ENCODE measurements at regions not wholly inside any gene's neighbourhood (a gene's known extent, or its start where the extent isn't known, plus 50 kb on each side); places are given as distances from the start of the nearest gene placed in this dataset.
"Not testable (repeated sequence)": the region's sequence is repeated elsewhere in the genome, so short reads cannot be mapped to it uniquely, and the experiment has no call there.

DNA sequence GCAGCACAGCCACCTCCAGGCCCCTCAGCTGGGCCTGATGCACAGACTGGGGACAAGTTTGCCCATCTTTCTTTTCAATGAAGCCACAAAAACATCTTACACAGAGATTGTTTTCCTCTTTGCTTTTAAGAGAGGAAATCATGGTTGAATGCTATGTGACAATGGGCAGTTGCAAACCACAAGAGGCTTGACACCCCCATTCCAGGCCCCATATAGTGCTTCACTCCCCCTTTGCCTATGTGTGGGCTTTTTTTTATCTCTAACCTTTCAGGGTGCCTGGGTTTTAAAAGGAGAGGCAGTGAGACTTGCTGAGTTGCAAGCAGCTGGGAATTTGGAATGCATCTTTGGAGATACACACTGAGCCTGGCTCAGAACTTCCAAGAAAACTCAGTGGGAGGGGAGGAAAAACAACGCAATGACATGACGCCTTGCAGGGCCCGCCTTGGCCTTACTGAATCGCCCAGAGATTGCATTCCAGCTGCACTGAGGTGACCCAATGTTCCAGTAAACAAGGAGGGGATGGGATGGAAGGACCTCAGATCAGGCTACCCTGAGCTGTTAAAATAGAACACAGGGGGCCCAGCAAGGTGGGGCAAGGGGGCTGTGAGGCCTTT lies 145.2 kb upstream of the ZNF648 start:
- Histone ChIP-seq H3K36me3 (ENCODE audit: control insufficient read depth in 2 of 3, insufficient read depth in 3 of 3, low read length in 3 of 3) (no peaks in the 10 kb centered on the region), H3K4me1 (ENCODE audit: control insufficient read depth in 2 of 3, insufficient read depth in 2 of 3, low read depth in 1 of 3, low read length in 3 of 3) (no peaks in the 10 kb centered on the region), H3K4me3 (ENCODE audit: low read length in 3 of 3) (no peak overlapping the region), H3K9me3 (ENCODE audit: control insufficient read depth in 2 of 3, insufficient read depth in 1 of 3, low read length in 3 of 3) (no peaks in the 10 kb centered on the region), H3K9ac (ENCODE audit: low read length in 3 of 3) (no peak overlapping the region), H3K27me3 (ENCODE audit: control insufficient read depth, insufficient read depth, low read length) (no peaks in the 10 kb centered on the region), H3K27ac (ENCODE audit: low read depth in 2 of 2, low read length in 2 of 2) (peak overlapping the region in 1 of 2 donors; percentile 7)
- intact Hi-C loops (cut with DNase I): no loop called here
- DNase-seq (peak in 2 of 5 donors; percentile 59 to 66), FAIRE-seq (no peak)
- TF ChIP-seq, protein P1, sequence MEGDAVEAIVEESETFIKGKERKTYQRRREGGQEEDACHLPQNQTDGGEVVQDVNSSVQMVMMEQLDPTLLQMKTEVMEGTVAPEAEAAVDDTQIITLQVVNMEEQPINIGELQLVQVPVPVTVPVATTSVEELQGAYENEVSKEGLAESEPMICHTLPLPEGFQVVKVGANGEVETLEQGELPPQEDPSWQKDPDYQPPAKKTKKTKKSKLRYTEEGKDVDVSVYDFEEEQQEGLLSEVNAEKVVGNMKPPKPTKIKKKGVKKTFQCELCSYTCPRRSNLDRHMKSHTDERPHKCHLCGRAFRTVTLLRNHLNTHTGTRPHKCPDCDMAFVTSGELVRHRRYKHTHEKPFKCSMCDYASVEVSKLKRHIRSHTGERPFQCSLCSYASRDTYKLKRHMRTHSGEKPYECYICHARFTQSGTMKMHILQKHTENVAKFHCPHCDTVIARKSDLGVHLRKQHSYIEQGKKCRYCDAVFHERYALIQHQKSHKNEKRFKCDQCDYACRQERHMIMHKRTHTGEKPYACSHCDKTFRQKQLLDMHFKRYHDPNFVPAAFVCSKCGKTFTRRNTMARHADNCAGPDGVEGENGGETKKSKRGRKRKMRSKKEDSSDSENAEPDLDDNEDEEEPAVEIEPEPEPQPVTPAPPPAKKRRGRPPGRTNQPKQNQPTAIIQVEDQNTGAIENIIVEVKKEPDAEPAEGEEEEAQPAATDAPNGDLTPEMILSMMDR (IDR thresholded peaks at IDR 0.05; ENCODE audit: borderline replicate concordance, extremely low read depth, insufficient read depth): no peak

DNA sequence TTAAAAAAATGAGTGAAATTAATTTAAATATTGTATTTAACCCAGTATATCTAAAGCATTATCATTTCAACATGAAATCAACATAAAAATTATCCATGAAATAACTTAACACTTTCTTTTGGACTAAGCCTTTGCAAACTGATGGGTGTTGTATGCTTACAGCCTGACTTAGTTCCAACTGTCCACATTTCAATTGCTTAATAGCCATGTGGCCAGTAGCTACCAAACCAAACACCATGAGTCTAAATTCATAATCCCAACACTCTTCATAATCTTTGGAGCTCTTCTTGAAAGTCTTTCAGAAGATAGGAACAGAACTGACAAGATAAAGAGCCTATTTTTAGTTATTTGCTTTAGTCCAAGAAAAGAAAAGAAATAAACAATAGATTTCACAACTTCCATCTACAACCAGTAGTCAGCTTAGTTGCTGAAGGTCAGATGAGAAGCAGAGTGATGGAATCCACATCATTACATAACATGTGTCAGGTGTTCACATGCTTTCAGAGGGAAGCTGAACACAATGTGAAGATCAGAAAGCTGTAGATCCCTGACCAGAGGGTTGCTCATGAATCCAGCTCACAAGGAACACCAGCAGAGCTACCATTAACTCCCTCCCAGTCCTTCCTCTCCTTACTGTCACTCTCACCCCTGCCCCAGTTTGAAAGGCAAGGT lies 144.0 kb upstream of the ZNF648 start:
- FAIRE-seq: no peak
- intact Hi-C loops (cut with DNase I): no loop called here
- no peak for DNase-seq

DNA sequence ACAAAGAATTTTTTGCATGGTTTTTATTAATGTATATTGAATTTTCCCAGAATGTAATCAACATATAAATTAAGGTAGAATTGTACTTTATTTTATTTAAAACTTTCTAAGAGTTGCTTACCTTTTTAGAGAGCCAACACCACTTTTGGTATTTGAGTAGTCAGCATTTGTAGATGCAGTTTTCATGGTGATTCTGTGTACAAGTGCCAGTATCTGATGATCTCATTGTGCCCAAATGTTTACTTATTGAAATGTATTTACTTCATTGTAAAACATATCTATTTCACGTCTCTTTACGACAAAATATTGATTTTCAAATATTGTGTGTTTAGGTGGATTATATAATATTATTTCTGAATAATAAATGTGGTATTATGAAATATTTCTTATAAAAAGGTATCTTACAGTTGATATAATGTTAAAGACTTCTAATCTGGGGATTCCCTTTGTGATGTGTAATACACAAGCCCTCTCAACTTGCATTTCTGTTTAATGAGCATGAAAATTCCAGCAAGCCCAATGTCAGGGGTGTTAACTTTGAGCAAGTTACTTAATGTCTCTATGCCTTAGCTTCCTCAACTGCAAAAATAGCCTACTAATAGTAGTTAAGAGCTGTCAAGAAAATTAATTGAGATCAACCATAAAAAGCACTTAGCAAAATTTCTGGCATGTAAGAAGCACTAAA lies 141.8 kb upstream of the ZNF648 start:
- no peaks in the 10 kb centered on the region for H3K27me3 ChIP-seq (ENCODE audit: control insufficient read depth, insufficient read depth, low read length)
- intact Hi-C loops (cut with DNase I): no loop called here
- no peak for FAIRE-seq
- TF ChIP-seq, protein P1 (IDR thresholded peaks at IDR 0.05; ENCODE audit: borderline replicate concordance, extremely low read depth, insufficient read depth): no peak
- H3K4me1 ChIP-seq (ENCODE audit: control insufficient read depth in 2 of 3, insufficient read depth in 2 of 3, low read depth in 1 of 3, low read length in 3 of 3): no peaks in the 10 kb centered on the region
- DNase-seq: no peak
- no peaks in the 10 kb centered on the region for H3K36me3 ChIP-seq (ENCODE audit: control insufficient read depth in 2 of 3, insufficient read depth in 3 of 3, low read length in 3 of 3)
- no peak overlapping the region for H3K27ac ChIP-seq (ENCODE audit: low read depth in 2 of 2, low read length in 2 of 2)
- H3K9me3 ChIP-seq (ENCODE audit: control insufficient read depth in 2 of 3, insufficient read depth in 1 of 3, low read length in 3 of 3): no peaks in the 10 kb centered on the region
- no peak overlapping the region for H3K9ac ChIP-seq (ENCODE audit: low read length in 3 of 3)
- no peak overlapping the region for H3K4me3 ChIP-seq (ENCODE audit: low read length in 3 of 3)

More for the DNA sequence above, 144.0 kb upstream of the ZNF648 start:
- H3K9ac ChIP-seq (ENCODE audit: low read length in 3 of 3): no peak overlapping the region
- no peak overlapping the region for H3K4me3 ChIP-seq (ENCODE audit: low read length in 3 of 3)
- H3K4me1 ChIP-seq (ENCODE audit: control insufficient read depth in 2 of 3, insufficient read depth in 2 of 3, low read depth in 1 of 3, low read length in 3 of 3): no peaks in the 10 kb centered on the region
- TF ChIP-seq, protein P1 (IDR thresholded peaks at IDR 0.05; ENCODE audit: borderline replicate concordance, extremely low read depth, insufficient read depth): no peak
- no peak overlapping the region for H3K27ac ChIP-seq (ENCODE audit: low read depth in 2 of 2, low read length in 2 of 2)
- no peaks in the 10 kb centered on the region for H3K36me3 ChIP-seq (ENCODE audit: control insufficient read depth in 2 of 3, insufficient read depth in 3 of 3, low read length in 3 of 3)
- H3K27me3 ChIP-seq (ENCODE audit: control insufficient read depth, insufficient read depth, low read length): no peaks in the 10 kb centered on the region
- no peaks in the 10 kb centered on the region for H3K9me3 ChIP-seq (ENCODE audit: control insufficient read depth in 2 of 3, insufficient read depth in 1 of 3, low read length in 3 of 3)

DNA sequence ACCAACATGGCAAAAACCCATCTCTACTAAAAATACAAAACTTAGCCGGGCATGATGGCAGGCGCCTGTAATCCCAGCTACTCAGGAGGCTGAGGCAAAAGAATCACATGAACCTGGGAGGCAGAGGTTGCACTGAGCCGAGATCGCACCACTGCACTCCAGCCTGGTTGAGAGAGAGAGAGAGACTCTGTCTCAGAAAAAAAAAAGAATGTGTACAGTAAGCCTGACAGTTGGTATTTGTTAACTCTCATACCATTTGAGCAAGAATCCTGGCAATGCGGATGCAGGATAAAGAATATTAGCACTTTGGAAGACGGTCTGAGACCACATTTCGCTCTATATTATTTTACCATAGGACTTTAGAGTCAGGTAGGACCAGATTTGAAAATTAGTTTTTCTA lies 140.0 kb upstream of the ZNF648 start:
- H3K4me1 ChIP-seq (ENCODE audit: control insufficient read depth in 2 of 3, insufficient read depth in 2 of 3, low read depth in 1 of 3, low read length in 3 of 3); H3K27ac ChIP-seq (ENCODE audit: low read depth in 2 of 2, low read length in 2 of 2); H3K4me3 ChIP-seq (ENCODE audit: low read length in 3 of 3); FAIRE-seq; H3K9ac ChIP-seq (ENCODE audit: low read length in 3 of 3); H3K27me3 ChIP-seq (ENCODE audit: control insufficient read depth, insufficient read depth, low read length); H3K9me3 ChIP-seq (ENCODE audit: control insufficient read depth in 2 of 3, insufficient read depth in 1 of 3, low read length in 3 of 3); DNase-seq; H3K36me3 ChIP-seq (ENCODE audit: control insufficient read depth in 2 of 3, insufficient read depth in 3 of 3, low read length in 3 of 3); intact Hi-C loops (cut with DNase I): not testable (repeated sequence)

All from kidney (tissue), 13 donors.